ENCODE measurements at regions not wholly inside any gene's neighbourhood (a gene's known extent, or its start where the extent isn't known, plus 50 kb on each side); places are given as distances from the start of the nearest gene placed in this dataset.

- TF ChIP-seq, protein P1, sequence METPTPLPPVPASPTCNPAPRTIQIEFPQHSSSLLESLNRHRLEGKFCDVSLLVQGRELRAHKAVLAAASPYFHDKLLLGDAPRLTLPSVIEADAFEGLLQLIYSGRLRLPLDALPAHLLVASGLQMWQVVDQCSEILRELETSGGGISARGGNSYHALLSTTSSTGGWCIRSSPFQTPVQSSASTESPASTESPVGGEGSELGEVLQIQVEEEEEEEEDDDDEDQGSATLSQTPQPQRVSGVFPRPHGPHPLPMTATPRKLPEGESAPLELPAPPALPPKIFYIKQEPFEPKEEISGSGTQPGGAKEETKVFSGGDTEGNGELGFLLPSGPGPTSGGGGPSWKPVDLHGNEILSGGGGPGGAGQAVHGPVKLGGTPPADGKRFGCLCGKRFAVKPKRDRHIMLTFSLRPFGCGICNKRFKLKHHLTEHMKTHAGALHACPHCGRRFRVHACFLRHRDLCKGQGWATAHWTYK (CRISPR knock-in tag; IDR thresholded peaks at IDR 0.05), result no peak
- no peak for TF ChIP-seq LCOR (CRISPR knock-in tag; IDR thresholded peaks at IDR 0.05)
- TF ChIP-seq SMARCA5 (IDR thresholded peaks at IDR 0.05), result no peak
- TF ChIP-seq CCAR2 (IDR thresholded peaks at IDR 0.05; ENCODE audit: low read depth, low read length), result no peak
- TF ChIP-seq MCM2 (IDR thresholded peaks at IDR 0.05; ENCODE audit: low read depth), result no peak
- TF ChIP-seq RB1 (IDR thresholded peaks at IDR 0.05; ENCODE audit: low read depth), result no peak
- no peak for TF ChIP-seq ESRRB (CRISPR knock-in tag; IDR thresholded peaks at IDR 0.05; ENCODE audit: borderline replicate concordance)
- TF ChIP-seq POLR2AphosphoS5 (IDR thresholded peaks at IDR 0.05; ENCODE audit: control insufficient read depth, insufficient read depth, low read depth, low read length), result peak; percentile 62; the same call in 1 of the 2 replicates
- no peak for TF ChIP-seq PTBP1 (IDR thresholded peaks at IDR 0.05; ENCODE audit: low read depth, low read length)
- TF ChIP-seq CBFA2T2 (conservative IDR thresholded peaks at IDR 0.05), result no peak
- TF ChIP-seq, protein P2, sequence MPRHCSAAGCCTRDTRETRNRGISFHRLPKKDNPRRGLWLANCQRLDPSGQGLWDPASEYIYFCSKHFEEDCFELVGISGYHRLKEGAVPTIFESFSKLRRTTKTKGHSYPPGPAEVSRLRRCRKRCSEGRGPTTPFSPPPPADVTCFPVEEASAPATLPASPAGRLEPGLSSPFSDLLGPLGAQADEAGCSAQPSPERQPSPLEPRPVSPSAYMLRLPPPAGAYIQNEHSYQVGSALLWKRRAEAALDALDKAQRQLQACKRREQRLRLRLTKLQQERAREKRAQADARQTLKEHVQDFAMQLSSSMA (CRISPR knock-in tag; IDR thresholded peaks at IDR 0.05), result no peak
- no peak for TF ChIP-seq HDAC8 (tag; IDR thresholded peaks at IDR 0.05)
- TF ChIP-seq TAF1 (IDR thresholded peaks at IDR 0.05; ENCODE audit: control insufficient read depth, extremely low read depth, insufficient read depth, low read length, severe bottlenecking), result peak; percentile 74
- TF ChIP-seq VEZF1 (CRISPR knock-in tag; IDR thresholded peaks at IDR 0.05), result peak; percentile 83
- TF ChIP-seq, protein P3, sequence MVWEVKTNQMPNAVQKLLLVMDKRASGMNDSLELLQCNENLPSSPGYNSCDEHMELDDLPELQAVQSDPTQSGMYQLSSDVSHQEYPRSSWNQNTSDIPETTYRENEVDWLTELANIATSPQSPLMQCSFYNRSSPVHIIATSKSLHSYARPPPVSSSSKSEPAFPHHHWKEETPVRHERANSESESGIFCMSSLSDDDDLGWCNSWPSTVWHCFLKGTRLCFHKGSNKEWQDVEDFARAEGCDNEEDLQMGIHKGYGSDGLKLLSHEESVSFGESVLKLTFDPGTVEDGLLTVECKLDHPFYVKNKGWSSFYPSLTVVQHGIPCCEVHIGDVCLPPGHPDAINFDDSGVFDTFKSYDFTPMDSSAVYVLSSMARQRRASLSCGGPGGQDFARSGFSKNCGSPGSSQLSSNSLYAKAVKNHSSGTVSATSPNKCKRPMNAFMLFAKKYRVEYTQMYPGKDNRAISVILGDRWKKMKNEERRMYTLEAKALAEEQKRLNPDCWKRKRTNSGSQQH (CRISPR knock-in tag; IDR thresholded peaks at IDR 0.05), result no peak
- no peak for TF ChIP-seq SMARCE1 (IDR thresholded peaks at IDR 0.05)
- no peak for TF ChIP-seq ATF1 (CRISPR knock-in tag; IDR thresholded peaks at IDR 0.05)
- no peak for TF ChIP-seq ATF1 (tag; IDR thresholded peaks at IDR 0.05)
- no peak for TF ChIP-seq ZNF175 (CRISPR knock-in tag; IDR thresholded peaks at IDR 0.05; ENCODE audit: low read depth)
- TF ChIP-seq ILK (tag; IDR thresholded peaks at IDR 0.05; ENCODE audit: borderline replicate concordance, low read depth), result no peak
- TF ChIP-seq GTF2B (IDR thresholded peaks at IDR 0.05; ENCODE audit: extremely low read depth, insufficient read length), result no peak
- TF ChIP-seq ZNF830 (CRISPR knock-in tag; IDR thresholded peaks at IDR 0.05), result no peak
- TF ChIP-seq, protein P4, sequence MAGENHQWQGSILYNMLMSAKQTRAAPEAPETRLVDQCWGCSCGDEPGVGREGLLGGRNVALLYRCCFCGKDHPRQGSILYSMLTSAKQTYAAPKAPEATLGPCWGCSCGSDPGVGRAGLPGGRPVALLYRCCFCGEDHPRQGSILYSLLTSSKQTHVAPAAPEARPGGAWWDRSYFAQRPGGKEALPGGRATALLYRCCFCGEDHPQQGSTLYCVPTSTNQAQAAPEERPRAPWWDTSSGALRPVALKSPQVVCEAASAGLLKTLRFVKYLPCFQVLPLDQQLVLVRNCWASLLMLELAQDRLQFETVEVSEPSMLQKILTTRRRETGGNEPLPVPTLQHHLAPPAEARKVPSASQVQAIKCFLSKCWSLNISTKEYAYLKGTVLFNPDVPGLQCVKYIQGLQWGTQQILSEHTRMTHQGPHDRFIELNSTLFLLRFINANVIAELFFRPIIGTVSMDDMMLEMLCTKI (IDR thresholded peaks at IDR 0.05; ENCODE audit: partially characterized antibody), result no peak
- TF ChIP-seq BCOR (IDR thresholded peaks at IDR 0.05), result no peak
Observed at GRCh38 chr14:71320107-71320733, 413.0 kb downstream of the PCNX1 start, which contains the start of gene SIPA1L1 (continued).

Data from K562 (cell line).